ENCODE measurements at regions not wholly inside any gene's neighbourhood (a gene's known extent, or its start where the extent isn't known, plus 50 kb on each side); places are given as distances from the start of the nearest gene placed in this dataset.

DNA sequence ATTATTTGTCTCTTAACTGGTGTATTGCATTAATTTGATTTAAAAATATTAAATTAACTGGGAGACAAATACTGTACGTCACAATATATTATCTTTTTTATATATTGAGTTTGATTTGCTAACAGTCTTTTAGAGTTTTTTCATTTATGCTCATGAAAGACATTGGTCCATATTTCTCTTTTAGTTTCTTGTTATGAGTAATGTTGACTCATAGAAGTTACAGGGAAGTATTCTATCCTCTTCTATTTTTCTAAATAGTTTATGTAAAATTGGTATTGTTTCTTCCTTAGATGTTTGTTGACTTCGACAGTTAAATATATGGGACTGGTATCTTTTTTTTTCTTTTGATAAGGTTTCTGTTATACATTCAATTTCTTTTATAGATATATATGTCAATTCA, 1115.6 kb upstream of the CITED2 start:
- no peak for TF ChIP-seq EZH2 (IDR thresholded peaks at IDR 0.05; ENCODE audit: insufficient read depth, poor library complexity, severe bottlenecking)
- no peak for TF ChIP-seq EZH2phosphoT487 (IDR thresholded peaks at IDR 0.05; ENCODE audit: insufficient read depth, low read depth)

Measured in GM23248 (cell line).